ENCODE measurements at regions not wholly inside any gene's neighbourhood (a gene's known extent, or its start where the extent isn't known, plus 50 kb on each side); places are given as distances from the start of the nearest gene placed in this dataset.

GRCh38 chr6:140043762-140044378, 669.4 kb upstream of the CITED2 start:
- H3K27ac ChIP-seq = peak overlapping the region in 1 of 4 donors; percentile 6
- no peak for DNase-seq
- no peak overlapping the region for H3K4me3 ChIP-seq
- H3K27me3 ChIP-seq = no peaks in the 10 kb centered on the region
- no peaks in the 10 kb centered on the region for H3K36me3 ChIP-seq
- no peaks in the 10 kb centered on the region for H3K9me3 ChIP-seq
- no peaks in the 10 kb centered on the region for H3K4me1 ChIP-seq
- TF ChIP-seq POLR2A (IDR thresholded peaks at IDR 0.05) (no peak), CTCF (IDR thresholded peaks at IDR 0.05) (no peak)

- Histone ChIP-seq H3K4me3 (no peak overlapping the region), H3K4me1 (no peaks in the 10 kb centered on the region), H3K36me3 (no peaks in the 10 kb centered on the region), H3K27me3 (no peaks in the 10 kb centered on the region), H3K27ac (peak overlapping the region in 1 of 4 donors; percentile 6), H3K9me3 (no peaks in the 10 kb centered on the region)
- no peak for TF ChIP-seq POLR2A (IDR thresholded peaks at IDR 0.05)
- TF ChIP-seq CTCF (IDR thresholded peaks at IDR 0.05) = no peak
- no peak for DNase-seq
These were observed 668.9 kb upstream of the CITED2 start for GRCh38 chr6:140043357-140043756.

GRCh38 chr6:140041571-140042332, 667.3 kb upstream of the CITED2 start:
- DNase-seq = no peak
- H3K4me3 ChIP-seq = no peak overlapping the region
- TF ChIP-seq POLR2A (IDR thresholded peaks at IDR 0.05) (no peak), CTCF (IDR thresholded peaks at IDR 0.05) (no peak)
- H3K36me3 ChIP-seq = no peaks in the 10 kb centered on the region
- no peak overlapping the region for H3K27ac ChIP-seq
- no peaks in the 10 kb centered on the region for H3K4me1 ChIP-seq
- peaks cover 0 to under 1% (median 0%) of the 10 kb centered on the region in 4 donors for H3K9me3 ChIP-seq
- H3K27me3 ChIP-seq = no peaks in the 10 kb centered on the region

GRCh38 chr6:140041056-140041455, 666.6 kb upstream of the CITED2 start:
- Histone ChIP-seq H3K4me3 (no peak overlapping the region), H3K27ac (no peak overlapping the region), H3K9me3 (peaks cover 0 to 5% (median 0%) of the 10 kb centered on the region in 4 donors), H3K36me3 (no peaks in the 10 kb centered on the region), H3K4me1 (no peaks in the 10 kb centered on the region), H3K27me3 (no peaks in the 10 kb centered on the region)
- TF ChIP-seq CTCF (IDR thresholded peaks at IDR 0.05) = no peak
- no peak for TF ChIP-seq POLR2A (IDR thresholded peaks at IDR 0.05)
- no peak for DNase-seq

- Histone ChIP-seq H3K36me3 (no peaks in the 10 kb centered on the region), H3K27ac (no peak overlapping the region), H3K4me3 (no peak overlapping the region), H3K9me3 (peaks cover 0 to 5% (median 0%) of the 10 kb centered on the region in 4 donors), H3K27me3 (no peaks in the 10 kb centered on the region), H3K4me1 (no peaks in the 10 kb centered on the region)
- TF ChIP-seq CTCF (IDR thresholded peaks at IDR 0.05) = no peak
- no peak for TF ChIP-seq POLR2A (IDR thresholded peaks at IDR 0.05)
- no peak for DNase-seq
These were observed 665.9 kb upstream of the CITED2 start for GRCh38 chr6:140040396-140040795.

Measured in Peyer's patch (tissue), 4 donors.